GM23338 (cell line): ENCODE measurements at regions not wholly inside any gene's neighbourhood (a gene's known extent, or its start where the extent isn't known, plus 50 kb on each side); places are given as distances from the start of the nearest gene placed in this dataset.
A peak's percentile ranks its signal among the peaks of the same experiment; 100 is the strongest.

ENCODE experiments used
- ATAC-seq: fragments of 200-7000 bp; cut with Tn5 transposase; 3 replicates; pipeline ENCODE4 v1.9.1; 2020
- DNase-seq: peaks from one replicate; pipeline ENCODE4 v3.0.0-alpha.2; 2015; ENCODE audit warnings: low spot score
- H2AFZ ChIP-seq: fragments of 200-600 bp; sonication (generic); 2 replicates; pipeline ENCODE4 v1.8.0; 2016; ENCODE audit warnings: antibody characterized with exemption, mild to moderate bottlenecking, moderate library complexity
- H3F3A ChIP-seq: fragments of 200-600 bp; sonication (generic); replicated peaks from 2 replicates; pipeline ENCODE4 v1.8.0; 2017; ENCODE audit warnings: antibody characterized with exemption, mixed run types, low read depth
- H3K27ac ChIP-seq: fragments of 200-600 bp; sonication (generic); 2 replicates; pipeline ENCODE4 v1.6.1; 2016; ENCODE audit warnings: low read depth
- H3K27me3 ChIP-seq: fragments of 200-600 bp; sonication (generic); 2 replicates; pipeline ENCODE4 v1.8.0; 2016; ENCODE audit warnings: mild to moderate bottlenecking, mixed run types, moderate library complexity; ENCODE audit not compliant: insufficient read depth
- H3K36me3 ChIP-seq: fragments of 200-600 bp; sonication (generic); 2 replicates; pipeline ENCODE4 v1.8.0; 2016; ENCODE audit warnings: mild to moderate bottlenecking; ENCODE audit not compliant: insufficient read depth
- H3K4me1 ChIP-seq: fragments of 200-600 bp; sonication (generic); 2 replicates; pipeline ENCODE4 v1.8.0; 2016; ENCODE audit warnings: mild to moderate bottlenecking, moderate library complexity; ENCODE audit not compliant: insufficient read depth
- H3K4me2 ChIP-seq: fragments of 200-600 bp; sonication (generic); 2 replicates; pipeline ENCODE4 v1.7.1; 2017; ENCODE audit warnings: mixed run types
- H3K4me3 ChIP-seq: fragments of 200-600 bp; sonication (generic); 2 replicates; pipeline ENCODE4 v1.6.1; 2016; ENCODE audit warnings: mixed run types
- H3K79me2 ChIP-seq: fragments of 200-600 bp; sonication (generic); replicated peaks from 2 replicates; pipeline ENCODE4 v1.8.0; 2017; ENCODE audit warnings: mild to moderate bottlenecking; ENCODE audit not compliant: insufficient read depth
- H3K9me2 ChIP-seq: fragments of 200-600 bp; sonication (generic); 2 replicates; pipeline ENCODE4 v1.8.0; 2017; ENCODE audit not compliant: insufficient read depth
- H4K20me1 ChIP-seq: fragments of 200-600 bp; sonication (generic); replicated peaks from 2 replicates; pipeline ENCODE4 v1.8.0; 2017; ENCODE audit warnings: mild to moderate bottlenecking; ENCODE audit not compliant: insufficient read depth
- H3K27ac Mint-ChIP-seq: 2 replicates; pipeline ENCODE4 v1.8.0; 2020; ENCODE audit warnings: inconsistent platforms, mild to moderate bottlenecking, moderate library complexity, mixed read lengths
- H3K27me3 Mint-ChIP-seq: 3 replicates; pipeline ENCODE4 v1.8.0; 2022; ENCODE audit warnings: low read depth, mild to moderate bottlenecking, moderate library complexity, mixed read lengths, inconsistent platforms; ENCODE audit not compliant: insufficient read depth, poor library complexity
- H3K36me3 Mint-ChIP-seq: 3 replicates; pipeline ENCODE4 v1.8.0; 2021; ENCODE audit warnings: low read depth, mild to moderate bottlenecking, inconsistent platforms, moderate library complexity, mixed read lengths
- H3K4me1 Mint-ChIP-seq: 3 replicates; pipeline ENCODE4 v1.8.0; 2020; ENCODE audit warnings: mild to moderate bottlenecking, inconsistent platforms, mixed read lengths
- H3K4me3 Mint-ChIP-seq: 3 replicates; pipeline ENCODE4 v1.8.0; 2021; ENCODE audit warnings: moderate library complexity, mild to moderate bottlenecking, inconsistent platforms, mixed read lengths
- H3K9me3 Mint-ChIP-seq: 3 replicates; pipeline ENCODE4 v1.8.0; 2020; ENCODE audit warnings: moderate library complexity, mild to moderate bottlenecking, inconsistent platforms, mixed read lengths
- CREB1 ChIP-seq: fragments of 250-450 bp; sonication (Bioruptor Pico); IDR thresholded peaks from 2 replicates; pipeline ENCODE4 v1.5.0; 2020; ENCODE audit warnings: low read depth, mild to moderate bottlenecking, moderate library complexity
- ETS1 ChIP-seq: IDR thresholded peaks from 2 replicates; pipeline ENCODE4 v1.6.1; 2016; ENCODE audit warnings: antibody characterized with exemption
- EZH2 ChIP-seq: fragments of 200-600 bp; sonication (generic); IDR thresholded peaks from one replicate; pipeline ENCODE4 v1.8.0; 2017; ENCODE audit warnings: antibody characterized with exemption, mild to moderate bottlenecking, low read depth; ENCODE audit not compliant: unreplicated experiment
- EZH2phosphoT487 ChIP-seq: fragments of 200-600 bp; sonication (generic); IDR thresholded peaks from one replicate; pipeline ENCODE4 v1.8.1; 2018; ENCODE audit warnings: antibody characterized with exemption; ENCODE audit not compliant: unreplicated experiment
- JUNB ChIP-seq: IDR thresholded peaks from one replicate; pipeline ENCODE4 v1.6.1; 2016; ENCODE audit warnings: antibody characterized with exemption; ENCODE audit not compliant: unreplicated experiment
- POLR2AphosphoS5 ChIP-seq: IDR thresholded peaks from 2 replicates; pipeline ENCODE4 v1.6.1; 2016; ENCODE audit warnings: antibody characterized with exemption, low read depth
- REST ChIP-seq: IDR thresholded peaks from one replicate; pipeline ENCODE4 v1.6.1; 2018; ENCODE audit warnings: antibody characterized with exemption; ENCODE audit not compliant: unreplicated experiment
- STAT1 ChIP-seq: IDR thresholded peaks from one replicate; pipeline ENCODE4 v1.6.1; 2016; ENCODE audit warnings: antibody characterized with exemption; ENCODE audit not compliant: unreplicated experiment
- ZNF114 ChIP-seq: fragments of 250-450 bp; sonication (Bioruptor Pico); IDR thresholded peaks from 2 replicates; pipeline ENCODE4 v1.5.0; 2020; ENCODE audit warnings: mild to moderate bottlenecking, moderate library complexity

- H3K27ac Mint-ChIP-seq: no peak overlapping the region
- ATAC-seq: no peak
- no peaks in the 10 kb centered on the region for H3K4me1 ChIP-seq
Observed at GRCh38 chr2:194182888-194183287, 1474.1 kb upstream of the SLC39A10 start.

GRCh38 chr2:194176134-194176533 lies 1480.9 kb upstream of the SLC39A10 start:
- Mint-ChIP-seq H3K27me3 (no peaks in the 10 kb centered on the region), H3K4me1 (no peaks in the 10 kb centered on the region), H3K36me3 (peaks cover 5% of the 10 kb centered on the region; the same call in 2 of the 3 replicates), H3K27ac (no peak overlapping the region), H3K4me3 (no peak overlapping the region), H3K9me3 (peaks cover 15% of the 10 kb centered on the region)
- H3K36me3 ChIP-seq: no peaks in the 10 kb centered on the region
- H2AFZ ChIP-seq: no peak overlapping the region
- no peaks in the 10 kb centered on the region for H3K27me3 ChIP-seq
- no peaks in the 10 kb centered on the region for H3K4me1 ChIP-seq
- no peak overlapping the region for H3K4me2 ChIP-seq
- ATAC-seq (no peak), DNase-seq (no peak)
- no peaks in the 10 kb centered on the region for H4K20me1 ChIP-seq
- no peak overlapping the region for H3K27ac ChIP-seq
- no peaks in the 10 kb centered on the region for H3K79me2 ChIP-seq
- no peak overlapping the region for H3K4me3 ChIP-seq
- H3K9me2 ChIP-seq: no peaks in the 10 kb centered on the region
- no peaks in the 10 kb centered on the region for H3F3A ChIP-seq
- TF ChIP-seq POLR2AphosphoS5: no peak
- no peak for TF ChIP-seq STAT1
- TF ChIP-seq ZNF114 (CRISPR knock-in tag): no peak
- no peak for TF ChIP-seq CREB1 (CRISPR knock-in tag)

More at GRCh38 chr2:194182888-194183287, 1474.1 kb upstream of the SLC39A10 start:
- Histone ChIP-seq H3F3A (no peaks in the 10 kb centered on the region), H3K27ac (no peak overlapping the region), H3K4me2 (no peak overlapping the region), H4K20me1 (no peaks in the 10 kb centered on the region), H3K79me2 (no peaks in the 10 kb centered on the region), H3K9me2 (no peaks in the 10 kb centered on the region), H3K4me3 (no peak overlapping the region), H2AFZ (peak overlapping the region; percentile 64), H3K27me3 (no peaks in the 10 kb centered on the region), H3K36me3 (no peaks in the 10 kb centered on the region)
- no peak for DNase-seq
- Mint-ChIP-seq H3K4me1 (no peaks in the 10 kb centered on the region), H3K27me3 (no peaks in the 10 kb centered on the region), H3K4me3 (no peak overlapping the region), H3K36me3 (no peaks in the 10 kb centered on the region), H3K9me3 (peaks cover 4% of the 10 kb centered on the region; the same call in 1 of the 3 replicates)
- TF ChIP-seq STAT1: no peak
- TF ChIP-seq ETS1: no peak
- no peak for TF ChIP-seq REST
- TF ChIP-seq POLR2AphosphoS5: no peak
- TF ChIP-seq EZH2: no peak
- no peak for TF ChIP-seq EZH2phosphoT487
- no peak for TF ChIP-seq JUNB
